Mammary epithelial cell (primary cell): ENCODE measurements at regions not wholly inside any gene's neighbourhood (a gene's known extent, or its start where the extent isn't known, plus 50 kb on each side); places are given as distances from the start of the nearest gene placed in this dataset.

ENCODE experiments used
- CTCF ChIP-seq, 2 donors: IDR thresholded peaks in 1 of 2; conservative IDR thresholded peaks in 1 of 2; 2 replicates each; pipeline ENCODE4 v1.5.1; 2011 to 2012; ENCODE audit warnings: inconsistent platforms in 2 of 2, low read length in 2 of 2, mild to moderate bottlenecking in 2 of 2, control low read depth in 1 of 2, low read depth in 1 of 2; ENCODE audit not compliant: insufficient read depth in 1 of 2; ENCODE audit errors: extremely low read depth in 1 of 2
- EZH2 ChIP-seq: IDR thresholded peaks from 2 replicates; pipeline ENCODE4 v1.6.1; 2012; ENCODE audit warnings: low read length, inconsistent platforms, borderline replicate concordance

GRCh38 chr6:68127074-68127473 lies 508.0 kb upstream of the ADGRB3 start:
- TF ChIP-seq CTCF (conservative IDR thresholded peaks at IDR 0.05 in 1 of 2, IDR thresholded peaks at IDR 0.05 in 1 of 2; ENCODE audit: extremely low read depth in 1 of 2, insufficient read depth in 1 of 2, low read depth in 1 of 2, low read length in 2 of 2) (no peak), EZH2 (no peak)
